CD14-positive monocyte (primary cell): ENCODE measurements at regions not wholly inside any gene's neighbourhood (a gene's known extent, or its start where the extent isn't known, plus 50 kb on each side); places are given as distances from the start of the nearest gene placed in this dataset.

Source experiments
- DNase-seq, 3 donors: peaks; one replicate each; pipeline ENCODE4 v3.0.0-alpha.2; 2011 to 2022
- H2AFZ ChIP-seq: 2 replicates; pipeline ENCODE4 v1.6.0; 2012; ENCODE audit warnings: mild to moderate bottlenecking, low read depth, low read length, inconsistent platforms; ENCODE audit not compliant: insufficient read depth, poor library complexity, severe bottlenecking
- H3K27ac ChIP-seq, 2 donors: 1 replicate in 1 of 2; 2 replicates in 1 of 2; pipeline ENCODE4 v1.5.1; 2012 to 2013; ENCODE audit warnings: low read length in 2 of 2, control low read depth in 1 of 2, inconsistent platforms in 1 of 2, low read depth in 1 of 2, mild to moderate bottlenecking in 1 of 2
- H3K27me3 ChIP-seq, 2 donors: one replicate each; pipeline versions ENCODE4 v1.6.0 to v1.6.1; 2011 to 2013; ENCODE audit warnings: low read length in 2 of 2; ENCODE audit not compliant: control insufficient read depth in 2 of 2, insufficient read depth in 2 of 2
- H3K36me3 ChIP-seq, 2 donors: replicated peaks in 1 of 2; 1 replicate in 1 of 2; 2 replicates in 1 of 2; pipeline versions ENCODE4 v1.5.1 to v1.6.1; 2012 to 2013; ENCODE audit warnings: low read length in 2 of 2, control low read depth in 1 of 2, inconsistent platforms in 1 of 2, mild to moderate bottlenecking in 1 of 2; ENCODE audit not compliant: insufficient read depth in 2 of 2, control insufficient read depth in 1 of 2
- H3K4me1 ChIP-seq, 2 donors: 1 replicate in 1 of 2; 2 replicates in 1 of 2; pipeline versions ENCODE4 v1.5.1 to v1.6.1; 2012 to 2013; ENCODE audit warnings: low read length in 2 of 2, control low read depth in 1 of 2, inconsistent platforms in 1 of 2, mild to moderate bottlenecking in 1 of 2, moderate library complexity in 1 of 2; ENCODE audit not compliant: insufficient read depth in 2 of 2, control insufficient read depth in 1 of 2
- H3K4me2 ChIP-seq: replicated peaks from 2 replicates; pipeline ENCODE3; 2012; ENCODE audit warnings: low read length, moderate library complexity, mild to moderate bottlenecking; ENCODE audit not compliant: poor library complexity, severe bottlenecking; ENCODE audit errors: extremely low read depth
- H3K4me3 ChIP-seq, 3 experiments: fragments of 200-600 bp in 1 of 3; sonication (generic) in 1 of 3; replicated peaks in 1 of 3; 1 replicate in 2 of 3; 2 replicates in 1 of 3; pipeline ENCODE4 v1.5.1; 2011 to 2013; ENCODE audit warnings: low read length in 3 of 3, mild to moderate bottlenecking in 3 of 3, control low read depth in 2 of 3, low read depth in 2 of 3, inconsistent platforms in 1 of 3, moderate library complexity in 1 of 3
- H3K79me2 ChIP-seq: 2 replicates; pipeline ENCODE4 v1.6.0; 2012; ENCODE audit warnings: mild to moderate bottlenecking, control low read depth, inconsistent platforms, low read length, moderate library complexity; ENCODE audit not compliant: insufficient read depth
- H3K9ac ChIP-seq: 2 replicates; pipeline ENCODE4 v1.6.0; 2017; ENCODE audit warnings: low read length, mild to moderate bottlenecking; ENCODE audit not compliant: insufficient read depth, poor library complexity, severe bottlenecking
- H3K9me3 ChIP-seq, 2 donors: replicated peaks in 1 of 2; 1 replicate in 1 of 2; 2 replicates in 1 of 2; pipeline versions ENCODE4 v1.5.1 to v1.6.1; 2012 to 2013; ENCODE audit warnings: low read length in 2 of 2, control low read depth in 1 of 2; ENCODE audit not compliant: control insufficient read depth in 1 of 2, insufficient read depth in 1 of 2
- H4K20me1 ChIP-seq: 2 replicates; pipeline ENCODE4 v1.6.0; 2012; ENCODE audit warnings: mild to moderate bottlenecking, low read length, control low read depth, moderate library complexity; ENCODE audit not compliant: insufficient read depth
- H3K27ac Mint-ChIP-seq, 7 donors: one replicate each; pipeline ENCODE4 v1.8.0; 2020; ENCODE audit warnings: mild to moderate bottlenecking in 7 of 7, mixed read lengths in 7 of 7, moderate library complexity in 6 of 7, inconsistent platforms in 2 of 7
- H3K27me3 Mint-ChIP-seq, 3 donors: one replicate each; pipeline ENCODE4 v1.8.0; 2021 to 2022; ENCODE audit warnings: low read depth in 3 of 3, mild to moderate bottlenecking in 3 of 3, mixed read lengths in 3 of 3, moderate library complexity in 3 of 3, inconsistent platforms in 1 of 3
- H3K36me3 Mint-ChIP-seq, 2 donors: one replicate each; pipeline ENCODE4 v1.8.0; 2020; ENCODE audit warnings: mixed read lengths in 2 of 2, inconsistent platforms in 1 of 2, mild to moderate bottlenecking in 1 of 2
- H3K4me1 Mint-ChIP-seq: one replicate; pipeline ENCODE4 v1.8.0; 2020; ENCODE audit warnings: mild to moderate bottlenecking, mixed read lengths
- H3K4me3 Mint-ChIP-seq, 2 donors: one replicate each; pipeline ENCODE4 v1.8.0; 2020; ENCODE audit warnings: mild to moderate bottlenecking in 2 of 2, mixed read lengths in 2 of 2, moderate library complexity in 1 of 2
- H3K9me3 Mint-ChIP-seq, 7 donors: one replicate each; pipeline ENCODE4 v1.8.0; 2020 to 2022; ENCODE audit warnings: mixed read lengths in 7 of 7, mild to moderate bottlenecking in 6 of 7, moderate library complexity in 6 of 7, inconsistent platforms in 2 of 7
- whole genome bisulfite sequencing: methylation state at CpG from one replicate; pipeline ENCODE4 v1.1.5; 2013; ENCODE audit warnings: missing lambda C conversion rate; ENCODE audit not compliant: insufficient coverage; 5-methylcytosine and 5-hydroxymethylcytosine counted together
- intact Hi-C, 2 donors: fragments of 100-400 bp; cut with micrococcal nuclease; formaldehyde crosslinking; loops; one replicate each; pipeline versions ENCODE4 v1.15.0 to v1.15.1; 2023
- TF ChIP-seq, protein P1 (sequence below): fragments of 200-600 bp; IDR thresholded peaks from one replicate; pipeline ENCODE4 v1.8.0; 2022; ENCODE audit warnings: antibody characterized with exemption, mild to moderate bottlenecking

DNA sequence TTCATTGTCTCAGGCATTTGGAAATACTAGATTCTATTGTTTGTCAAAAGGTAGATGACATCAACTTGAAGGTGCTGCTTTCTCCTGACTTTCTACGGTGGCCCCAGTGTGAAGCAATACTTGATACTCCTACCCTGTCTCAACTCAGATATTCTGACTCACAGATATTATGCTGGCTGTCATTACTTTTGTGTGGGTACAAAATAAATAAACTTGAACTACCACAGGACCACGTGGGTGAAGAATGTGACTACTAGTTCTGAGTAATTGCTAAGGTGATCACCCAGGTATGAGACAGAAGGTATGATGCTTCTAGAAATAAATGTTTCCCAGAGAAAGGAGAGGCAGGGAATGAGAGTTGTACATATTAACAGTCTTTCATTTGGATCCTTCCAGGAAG, 275.3 kb upstream of the SPOCK3 start:
- no peak overlapping the region for H3K4me3 Mint-ChIP-seq
- H3K9me3 Mint-ChIP-seq: peaks cover 0 to 26% (median 13%) of the 10 kb centered on the region in 7 donors
- H3K4me1 Mint-ChIP-seq: no peaks in the 10 kb centered on the region
- no peaks in the 10 kb centered on the region for H3K36me3 Mint-ChIP-seq
- intact Hi-C loops: no loop called here
- H3K4me1 ChIP-seq: no peaks in the 10 kb centered on the region
- no peak overlapping the region for H3K9ac ChIP-seq
- H3K27ac Mint-ChIP-seq: no peak overlapping the region
- no peaks in the 10 kb centered on the region for H4K20me1 ChIP-seq
- peaks cover 22 to 25% of the 10 kb centered on the region in 2 donors for H3K9me3 ChIP-seq
- H3K79me2 ChIP-seq: no peaks in the 10 kb centered on the region
- DNase-seq: no peak
- H3K4me2 ChIP-seq: no peak overlapping the region
- no peak overlapping the region for H3K27ac ChIP-seq
- H3K36me3 ChIP-seq: no peaks in the 10 kb centered on the region
- H3K27me3 Mint-ChIP-seq: no peaks in the 10 kb centered on the region
- no peaks in the 10 kb centered on the region for H3K27me3 ChIP-seq
- H2AFZ ChIP-seq: no peak overlapping the region
- TF ChIP-seq, protein P1, sequence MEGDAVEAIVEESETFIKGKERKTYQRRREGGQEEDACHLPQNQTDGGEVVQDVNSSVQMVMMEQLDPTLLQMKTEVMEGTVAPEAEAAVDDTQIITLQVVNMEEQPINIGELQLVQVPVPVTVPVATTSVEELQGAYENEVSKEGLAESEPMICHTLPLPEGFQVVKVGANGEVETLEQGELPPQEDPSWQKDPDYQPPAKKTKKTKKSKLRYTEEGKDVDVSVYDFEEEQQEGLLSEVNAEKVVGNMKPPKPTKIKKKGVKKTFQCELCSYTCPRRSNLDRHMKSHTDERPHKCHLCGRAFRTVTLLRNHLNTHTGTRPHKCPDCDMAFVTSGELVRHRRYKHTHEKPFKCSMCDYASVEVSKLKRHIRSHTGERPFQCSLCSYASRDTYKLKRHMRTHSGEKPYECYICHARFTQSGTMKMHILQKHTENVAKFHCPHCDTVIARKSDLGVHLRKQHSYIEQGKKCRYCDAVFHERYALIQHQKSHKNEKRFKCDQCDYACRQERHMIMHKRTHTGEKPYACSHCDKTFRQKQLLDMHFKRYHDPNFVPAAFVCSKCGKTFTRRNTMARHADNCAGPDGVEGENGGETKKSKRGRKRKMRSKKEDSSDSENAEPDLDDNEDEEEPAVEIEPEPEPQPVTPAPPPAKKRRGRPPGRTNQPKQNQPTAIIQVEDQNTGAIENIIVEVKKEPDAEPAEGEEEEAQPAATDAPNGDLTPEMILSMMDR: no peak
- no CpG with 5 or more reads among the region's 2 CpGs for WGBS
- no peak overlapping the region for H3K4me3 ChIP-seq

DNA sequence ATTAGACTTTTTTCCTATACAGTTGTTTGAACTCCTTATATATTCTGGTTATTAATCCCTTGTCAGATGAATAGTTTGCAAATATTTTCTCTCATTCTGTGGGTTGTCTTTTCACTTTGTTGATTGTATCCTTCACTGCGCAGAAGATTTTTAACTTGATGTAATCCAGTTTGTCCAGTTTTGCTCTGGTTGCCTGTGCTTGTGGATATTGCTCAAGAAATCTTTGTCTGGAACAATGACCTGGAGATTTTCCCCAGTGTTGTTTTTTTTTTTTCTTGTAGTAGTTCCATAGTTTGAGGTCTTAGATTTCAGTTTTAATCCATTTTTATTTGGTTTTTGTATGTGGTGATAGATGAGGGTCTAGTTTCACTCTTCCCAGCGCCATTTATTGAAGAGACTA, 289.8 kb upstream of the SPOCK3 start:
- Histone ChIP-seq H3K36me3 (no peaks in the 10 kb centered on the region), H2AFZ (no peak overlapping the region), H3K4me2 (no peak overlapping the region), H3K4me1 (no peaks in the 10 kb centered on the region), H4K20me1 (no peaks in the 10 kb centered on the region), H3K4me3 (no peak overlapping the region), H3K27me3 (no peaks in the 10 kb centered on the region), H3K9ac (no peak overlapping the region), H3K27ac (no peak overlapping the region), H3K79me2 (no peaks in the 10 kb centered on the region), H3K9me3 (peaks cover 9 to 15% of the 10 kb centered on the region in 2 donors)
- TF ChIP-seq, protein P1: no peak
- no peaks in the 10 kb centered on the region for H3K36me3 Mint-ChIP-seq
- intact Hi-C loops: no loop called here
- no peaks in the 10 kb centered on the region for H3K4me1 Mint-ChIP-seq
- H3K27ac Mint-ChIP-seq: no peak overlapping the region
- no CpG with 5 or more reads among the region's 2 CpGs for WGBS
- no peaks in the 10 kb centered on the region for H3K27me3 Mint-ChIP-seq
- H3K4me3 Mint-ChIP-seq: no peak overlapping the region
- DNase-seq: no peak
- H3K9me3 Mint-ChIP-seq: peaks cover 2 to 14% (median 6%) of the 10 kb centered on the region in 7 donors
